H1 (cell line): ENCODE measurements at regions not wholly inside any gene's neighbourhood (a gene's known extent, or its start where the extent isn't known, plus 50 kb on each side); places are given as distances from the start of the nearest gene placed in this dataset.

Experiments used
- CTCF ChIA-PET: fragments of 300-600 bp; sonication (Branson Sonifier 250); formaldehyde crosslinking; loops from one replicate; lab custom pipeline; 2021; ENCODE audit not compliant: partially characterized antibody; lab: Charles Lee
- POLR2A ChIA-PET: fragments of 300-600 bp; sonication (Branson Sonifier 250); formaldehyde crosslinking; loops from one replicate; lab custom pipeline; 2021; ENCODE audit warnings: inconsistent platforms; ENCODE audit not compliant: partially characterized antibody; lab: Charles Lee
- DNase-seq, 2 experiments: peaks; one replicate each; pipeline versions ENCODE4 v3.0.0 to v3.0.0-alpha.2; 2010 to 2022; ENCODE audit warnings: low spot score in 2 of 2, low read depth in 1 of 2, mixed read lengths in 1 of 2
- FAIRE-seq: peaks from 2 replicates; lab custom pipeline; 2011; peaks lifted over from hg19 to GRCh38; lab: Jason Lieb, UNC
- H2AFZ ChIP-seq: 2 replicates; pipeline ENCODE4 v1.8.1; 2012; ENCODE audit warnings: low read length, inconsistent platforms
- H2AK5ac ChIP-seq: 2 replicates; pipeline ENCODE4 v1.6.1; 2013; ENCODE audit warnings: low read depth, low read length
- H2BK120ac ChIP-seq: replicated peaks from 2 replicates; pipeline ENCODE3; 2013; ENCODE audit warnings: low read depth, low read length, inconsistent platforms
- H2BK12ac ChIP-seq: 2 replicates; pipeline ENCODE4 v1.6.1; 2013; ENCODE audit warnings: low read depth, low read length
- H2BK15ac ChIP-seq: 2 replicates; pipeline ENCODE4 v1.6.1; 2013; ENCODE audit warnings: low read length
- H2BK20ac ChIP-seq: 2 replicates; pipeline ENCODE4 v1.6.1; 2013; ENCODE audit warnings: low read length
- H2BK5ac ChIP-seq: 2 replicates; pipeline ENCODE4 v1.6.1; 2013; ENCODE audit warnings: low read depth, low read length
- H3K14ac ChIP-seq: 2 replicates; pipeline ENCODE4 v1.6.1; 2013; ENCODE audit warnings: inconsistent platforms; ENCODE audit not compliant: insufficient read length
- H3K18ac ChIP-seq: 2 replicates; pipeline ENCODE4 v1.6.1; 2013; ENCODE audit warnings: low read length; ENCODE audit errors: extremely low read depth
- H3K23ac ChIP-seq: 2 replicates; pipeline ENCODE4 v1.6.1; 2013; ENCODE audit warnings: inconsistent platforms; ENCODE audit not compliant: insufficient read length
- H3K23me2 ChIP-seq: 2 replicates; pipeline ENCODE4 v1.6.1; 2013; ENCODE audit warnings: low read depth, low read length
- H3K27ac ChIP-seq: 2 replicates; pipeline ENCODE4 v1.6.1; 2011; ENCODE audit warnings: low read depth, low read length, inconsistent platforms
- H3K27me3 ChIP-seq, 4 experiments: replicated peaks in 1 of 4; 1 replicate in 1 of 4; 2 replicates in 3 of 4; pipeline versions ENCODE4 v1.6.1 to v1.8.1; 2011 to 2013; ENCODE audit warnings: low read length in 3 of 4, mild to moderate bottlenecking in 3 of 4, inconsistent platforms in 2 of 4, mixed read lengths in 2 of 4, moderate library complexity in 1 of 4; ENCODE audit not compliant: control insufficient read depth in 3 of 4, insufficient read depth in 3 of 4; ENCODE audit errors: extremely low read depth in 1 of 4
- H3K36me3 ChIP-seq, 4 experiments: 2 replicates each; pipeline versions ENCODE4 v1.6.1 to v1.8.1; 2011 to 2013; ENCODE audit warnings: mild to moderate bottlenecking in 4 of 4, low read length in 3 of 4, moderate library complexity in 2 of 4, control low read depth in 1 of 4, inconsistent platforms in 1 of 4; ENCODE audit not compliant: insufficient read depth in 4 of 4, control insufficient read depth in 2 of 4
- H3K4ac ChIP-seq: replicated peaks from 2 replicates; pipeline ENCODE3; 2013; ENCODE audit warnings: low read length, low read depth, mixed read lengths, inconsistent platforms; ENCODE audit not compliant: insufficient read length
- H3K4me1 ChIP-seq, 4 experiments: replicated peaks in 1 of 4; 1 replicate in 1 of 4; 2 replicates in 3 of 4; pipeline versions ENCODE4 v1.6.1 to v1.8.1; 2011 to 2013; ENCODE audit warnings: low read length in 3 of 4, inconsistent platforms in 2 of 4, mixed read lengths in 1 of 4; ENCODE audit not compliant: insufficient read depth in 4 of 4, control insufficient read depth in 3 of 4
- H3K4me2 ChIP-seq, 2 experiments: 2 replicates each; pipeline versions ENCODE4 v1.6.1 to v1.8.1; 2011 to 2013; ENCODE audit warnings: low read depth in 2 of 2, low read length in 2 of 2, control low read depth in 1 of 2, inconsistent platforms in 1 of 2, mild to moderate bottlenecking in 1 of 2; ENCODE audit not compliant: insufficient read depth in 1 of 2
- H3K4me3 ChIP-seq, 4 experiments: fragments of 200-600, 300-600 bp in 1 of 4; sonication (generic), shearing (Covaris generic), sonication (Bioruptor Twin) in 1 of 4; 2 replicates each; pipeline versions ENCODE4 v1.5.1 to v1.8.1; 2011 to 2016; ENCODE audit warnings: low read length in 4 of 4, low read depth in 3 of 4, control low read depth in 2 of 4, inconsistent platforms in 2 of 4, mild to moderate bottlenecking in 2 of 4, mixed read lengths in 1 of 4, moderate library complexity in 1 of 4; ENCODE audit not compliant: insufficient read depth in 2 of 4; ENCODE audit errors: extremely low read depth in 1 of 4
- H3K56ac ChIP-seq: replicated peaks from 2 replicates; pipeline ENCODE3; 2013; ENCODE audit warnings: low read depth, mild to moderate bottlenecking, mixed read lengths, low read length, inconsistent platforms; ENCODE audit not compliant: insufficient read length
- H3K79me1 ChIP-seq: 2 replicates; pipeline ENCODE4 v1.6.1; 2013; ENCODE audit warnings: low read depth, low read length, control low read depth
- H3K79me2 ChIP-seq, 2 experiments: 2 replicates each; pipeline versions ENCODE4 v1.6.1 to v1.8.1; 2012 to 2013; ENCODE audit warnings: low read length in 2 of 2, mild to moderate bottlenecking in 2 of 2, inconsistent platforms in 1 of 2; ENCODE audit not compliant: insufficient read depth in 2 of 2, control insufficient read depth in 1 of 2
- H3K9ac ChIP-seq, 4 experiments: replicated peaks in 1 of 4; 1 replicate in 1 of 4; 2 replicates in 3 of 4; pipeline versions ENCODE4 v1.6.1 to v1.8.1; 2011 to 2013; ENCODE audit warnings: low read depth in 3 of 4, low read length in 3 of 4, control low read depth in 2 of 4, mild to moderate bottlenecking in 2 of 4, moderate library complexity in 2 of 4, inconsistent platforms in 1 of 4; ENCODE audit errors: extremely low read depth in 1 of 4
- H3K9me3 ChIP-seq, 2 experiments: 2 replicates each; pipeline versions ENCODE4 v1.6.1 to v1.8.1; 2012 to 2013; ENCODE audit warnings: mild to moderate bottlenecking in 2 of 2, moderate library complexity in 2 of 2, control low read depth in 1 of 2, inconsistent platforms in 1 of 2, low read depth in 1 of 2, low read length in 1 of 2, mixed read lengths in 1 of 2; ENCODE audit not compliant: insufficient read depth in 2 of 2
- H4K20me1 ChIP-seq, 2 experiments: replicated peaks in 1 of 2; 2 replicates each; pipeline versions ENCODE3 to v1.8.1; 2011 to 2013; ENCODE audit warnings: inconsistent platforms in 2 of 2, low read length in 2 of 2, mild to moderate bottlenecking in 1 of 2; ENCODE audit not compliant: insufficient read depth in 2 of 2, control insufficient read depth in 1 of 2
- H4K5ac ChIP-seq: 2 replicates; pipeline ENCODE4 v1.6.1; 2013; ENCODE audit warnings: low read length, low read depth, mixed read lengths, inconsistent platforms; ENCODE audit not compliant: insufficient read length
- H4K8ac ChIP-seq: 2 replicates; pipeline ENCODE4 v1.8.0; 2013; ENCODE audit warnings: mild to moderate bottlenecking, moderate library complexity, low read length, inconsistent platforms; ENCODE audit not compliant: insufficient read depth; ENCODE audit errors: extremely low read depth
- H4K91ac ChIP-seq: replicated peaks from 2 replicates; pipeline ENCODE3; 2013; ENCODE audit warnings: low read length, mixed read lengths, inconsistent platforms; ENCODE audit not compliant: insufficient read length
- BCL11A ChIP-seq, 2 experiments: IDR thresholded peaks; one replicate each; pipeline ENCODE4 v1.6.1; 2011; ENCODE audit warnings: low read depth in 2 of 2, low read length in 2 of 2, mild to moderate bottlenecking in 2 of 2
- CBX5 ChIP-seq: fragments of 300-800, 300-1000 bp; sonication (generic); IDR thresholded peaks from 2 replicates; pipeline ENCODE4 v1.7.1; 2016; ENCODE audit warnings: antibody characterized with exemption, low read length, low read depth
- CHD2 ChIP-seq: IDR thresholded peaks from 2 replicates; pipeline ENCODE4 v1.6.1; 2012; ENCODE audit warnings: low read length, improper control_type of control experiment
- GABPA ChIP-seq: IDR thresholded peaks from 2 replicates; pipeline ENCODE4 v1.6.1; 2011; ENCODE audit warnings: mild to moderate bottlenecking, low read length, moderate library complexity, borderline replicate concordance; ENCODE audit not compliant: insufficient read depth
- HDAC2 ChIP-seq, 2 experiments: fragments of 300-600 bp in 1 of 2; sonication (generic) in 1 of 2; IDR thresholded peaks; 2 replicates each; pipeline ENCODE4 v1.6.1; 2011 to 2012; ENCODE audit warnings: low read depth in 2 of 2, low read length in 2 of 2, mild to moderate bottlenecking in 2 of 2, moderate library complexity in 2 of 2, borderline replicate concordance in 1 of 2, inconsistent platforms in 1 of 2
- KDM5A ChIP-seq: fragments of 200-600 bp; IDR thresholded peaks from 2 replicates; pipeline ENCODE4 v1.7.1; 2012; ENCODE audit warnings: mild to moderate bottlenecking, low read length, inconsistent platforms, mixed read lengths
- POU5F1 ChIP-seq: IDR thresholded peaks from 2 replicates; pipeline ENCODE4 v1.6.1; 2011; ENCODE audit warnings: low read depth, mild to moderate bottlenecking, low read length, moderate library complexity
- RFX5 ChIP-seq: IDR thresholded peaks from 2 replicates; pipeline ENCODE4 v1.6.1; 2011; ENCODE audit warnings: low read depth, low read length, improper control_type of control experiment, borderline replicate concordance
- SP1 ChIP-seq: IDR thresholded peaks from 2 replicates; pipeline ENCODE4 v1.6.1; 2011; ENCODE audit warnings: low read depth, low read length
- SUZ12 ChIP-seq: fragments of 200-600 bp; sonication (generic); IDR thresholded peaks from 2 replicates; pipeline ENCODE4 v1.6.1; 2012; ENCODE audit warnings: mild to moderate bottlenecking, inconsistent platforms, low read length, moderate library complexity, mixed read lengths
- TAF1 ChIP-seq: IDR thresholded peaks from 2 replicates; pipeline ENCODE4 v1.6.1; 2011; ENCODE audit warnings: mild to moderate bottlenecking, low read depth, low read length
- TBP ChIP-seq: IDR thresholded peaks from 2 replicates; pipeline ENCODE4 v1.6.1; 2011; ENCODE audit warnings: low read depth, low read length, improper control_type of control experiment
- TCF12 ChIP-seq: IDR thresholded peaks from 2 replicates; pipeline ENCODE4 v1.6.1; 2011; ENCODE audit warnings: low read depth, mild to moderate bottlenecking, low read length
- USF2 ChIP-seq: IDR thresholded peaks from 2 replicates; pipeline ENCODE4 v1.6.1; 2011; ENCODE audit warnings: low read length, improper control_type of control experiment
- ZNF274 ChIP-seq: IDR thresholded peaks from 2 replicates; pipeline ENCODE4 v1.7.0; 2012; ENCODE audit warnings: low read length, borderline replicate concordance; ENCODE audit errors: extremely low read depth
- WGBS, 2 experiments: shearing (Covaris generic) in 1 of 2; methylation state at CpG; one replicate each; pipeline versions ENCODE4 v1.1.6 to v1.1.7; 2013 to 2015; ENCODE audit warnings: low lambda C conversion rate in 2 of 2, mixed read lengths in 2 of 2, inconsistent platforms in 1 of 2, low coverage in 1 of 2, missing lambda C conversion rate in 1 of 2; ENCODE audit not compliant: insufficient replicate concordance in 2 of 2, insufficient coverage in 1 of 2, insufficient read length in 1 of 2; ENCODE audit errors: extremely low coverage in 1 of 2, missing lambda C conversion rate in 1 of 2; 5-methylcytosine and 5-hydroxymethylcytosine counted together

GRCh38 chr14:83529531-83529930 lies 1995.9 kb upstream of the SEL1L start:
- Histone ChIP-seq H3K27me3 (no peaks in the 10 kb centered on the region), H3K56ac (no peak overlapping the region), H3K14ac (no peak overlapping the region), H2BK20ac (no peak overlapping the region), H2BK12ac (no peak overlapping the region), H2AK5ac (no peak overlapping the region), H3K9me3 (no peaks in the 10 kb centered on the region), H3K23ac (no peak overlapping the region), H2BK5ac (no peak overlapping the region), H3K23me2 (no peaks in the 10 kb centered on the region), H3K4me3 (no peak overlapping the region), H3K79me1 (no peaks in the 10 kb centered on the region), H3K27ac (no peak overlapping the region), H4K5ac (no peak overlapping the region), H3K4me1 (no peaks in the 10 kb centered on the region), H4K8ac (no peak overlapping the region), H4K20me1 (no peaks in the 10 kb centered on the region), H4K91ac (no peak overlapping the region), H2BK15ac (no peak overlapping the region), H3K9ac (no peak overlapping the region), H3K4ac (no peak overlapping the region), H3K36me3 (no peaks in the 10 kb centered on the region), H2AFZ (no peak overlapping the region), H3K18ac (no peak overlapping the region), H3K4me2 (no peak overlapping the region), H2BK120ac (no peak overlapping the region), H3K79me2 (no peaks in the 10 kb centered on the region)
- FAIRE-seq (no peak), DNase-seq (no peak)
- ChIA-PET CTCF (no interaction called here), POLR2A (no interaction called here)
- WGBS, 2 experiments, result 95% methylated on average over 2 of the region's 2 CpGs; no CpG with 5 or more reads in 1 of the 2 experiments
- TF ChIP-seq POU5F1 (no peak), TCF12 (no peak), ZNF274 (no peak), RFX5 (no peak), SP1 (no peak), TAF1 (no peak), USF2 (no peak), SUZ12 (no peak), GABPA (no peak), KDM5A (no peak), CBX5 (no peak), HDAC2 (IDR thresholded peaks at IDR 0.05; ENCODE audit: borderline replicate concordance in 1 of 2, low read depth in 2 of 2, low read length in 2 of 2) (no peak), CHD2 (no peak), BCL11A (IDR thresholded peaks at IDR 0.05; ENCODE audit: low read depth in 2 of 2, low read length in 2 of 2) (no peak), TBP (no peak)
